ENCODE measurements at regions not wholly inside any gene's neighbourhood (a gene's known extent, or its start where the extent isn't known, plus 50 kb on each side); places are given as distances from the start of the nearest gene placed in this dataset.

DNA sequence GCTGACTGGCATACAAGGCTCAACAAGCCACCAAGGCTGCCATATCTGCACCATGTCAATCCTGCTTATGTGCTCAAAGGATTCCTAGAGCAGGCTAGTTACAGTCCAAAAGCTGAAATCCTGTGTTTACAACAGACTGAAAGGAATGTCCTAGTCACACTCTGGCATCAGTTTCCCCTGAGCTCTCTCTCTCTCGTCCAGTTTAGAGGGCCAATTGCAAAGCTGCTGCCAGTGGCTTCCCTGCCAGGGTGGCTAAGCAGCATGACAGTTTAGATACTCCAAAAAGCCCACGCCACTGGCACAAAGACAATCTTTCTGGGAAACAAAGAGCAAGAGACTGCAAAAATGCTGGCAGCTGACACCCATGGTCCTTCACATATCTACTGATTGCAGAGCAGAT lies 392.1 kb downstream of the RPS29 start:
- Histone ChIP-seq H2AK5ac (ENCODE audit: insufficient read length, low read length) (no peak overlapping the region), H4K8ac (replicated peaks; ENCODE audit: insufficient read length, low read depth, low read length) (no peak overlapping the region), H2BK120ac (ENCODE audit: low read depth, low read length, poor library complexity, severe bottlenecking) (no peak overlapping the region), H3K56ac (ENCODE audit: insufficient read length, low read depth, low read length) (no peak overlapping the region), H3K79me1 (ENCODE audit: insufficient read depth, low read depth, low read length, poor library complexity, severe bottlenecking) (no peaks in the 10 kb centered on the region), H3K23ac (ENCODE audit: insufficient read length, low read depth, low read length) (no peak overlapping the region), H3T11ph (ENCODE audit: low read length) (no peak overlapping the region), H3K79me2 (ENCODE audit: insufficient read depth, low read length) (no peaks in the 10 kb centered on the region), H3K4me2 (ENCODE audit: insufficient read depth, insufficient read length, low read length) (no peak overlapping the region), H2BK20ac (ENCODE audit: low read depth, low read length, poor library complexity, severe bottlenecking) (no peak overlapping the region), H3K9me3 (ENCODE audit: control insufficient read depth, low read depth, low read length) (no peaks in the 10 kb centered on the region), H3K9ac (ENCODE audit: extremely low read depth, insufficient read length, low read length) (no peak overlapping the region), H3K4me1 (ENCODE audit: insufficient read depth, low read length) (no peaks in the 10 kb centered on the region), H3K14ac (ENCODE audit: insufficient read depth, low read length) (no peak overlapping the region), H3K27me3 (ENCODE audit: insufficient read depth, low read length) (no peaks in the 10 kb centered on the region), H4K20me1 (ENCODE audit: control insufficient read depth, insufficient read depth, insufficient read length) (no peaks in the 10 kb centered on the region), H3K27ac (ENCODE audit: insufficient read length, low read depth, low read length) (no peak overlapping the region), H3K18ac (ENCODE audit: insufficient read length, low read depth, low read length) (no peak overlapping the region), H2BK5ac (ENCODE audit: insufficient read length, low read length) (no peak overlapping the region), H2AFZ (ENCODE audit: low read length) (no peak overlapping the region), H2BK15ac (ENCODE audit: low read depth, low read length) (no peak overlapping the region), H2BK12ac (ENCODE audit: insufficient read length, low read depth, low read length) (no peak overlapping the region), H3K4ac (ENCODE audit: low read depth, low read length) (no peak overlapping the region), H3K23me2 (ENCODE audit: insufficient read length, low read depth, low read length, poor library complexity, severe bottlenecking) (no peaks in the 10 kb centered on the region), H4K91ac (ENCODE audit: insufficient read length, low read depth, low read length) (no peak overlapping the region), H4K5ac (ENCODE audit: insufficient read length, low read depth, low read length) (no peak overlapping the region)
- Mint-ChIP-seq H3K27me3 (ENCODE audit: low read depth) (no peaks in the 10 kb centered on the region), H3K27ac (0 out of 7 replicates have a peak overlapping the region, but pooled peaks of 1 of the 3 experiments have one; percentile 37), H3K4me1 (peaks cover 4 to 6% of the 10 kb centered on the region in 2 experiments), H3K9me3 (no peaks in the 10 kb centered on the region), H3K4me3 (no peak overlapping the region), H3K36me3 (ENCODE audit: insufficient read depth in 1 of 3, low read depth in 3 of 3) (no peaks in the 10 kb centered on the region)
- WGBS (ENCODE audit: extremely low coverage, insufficient read length, low lambda C conversion rate), result no CpG with 5 or more reads among the region's 2 CpGs
- TF ChIP-seq, protein P1, sequence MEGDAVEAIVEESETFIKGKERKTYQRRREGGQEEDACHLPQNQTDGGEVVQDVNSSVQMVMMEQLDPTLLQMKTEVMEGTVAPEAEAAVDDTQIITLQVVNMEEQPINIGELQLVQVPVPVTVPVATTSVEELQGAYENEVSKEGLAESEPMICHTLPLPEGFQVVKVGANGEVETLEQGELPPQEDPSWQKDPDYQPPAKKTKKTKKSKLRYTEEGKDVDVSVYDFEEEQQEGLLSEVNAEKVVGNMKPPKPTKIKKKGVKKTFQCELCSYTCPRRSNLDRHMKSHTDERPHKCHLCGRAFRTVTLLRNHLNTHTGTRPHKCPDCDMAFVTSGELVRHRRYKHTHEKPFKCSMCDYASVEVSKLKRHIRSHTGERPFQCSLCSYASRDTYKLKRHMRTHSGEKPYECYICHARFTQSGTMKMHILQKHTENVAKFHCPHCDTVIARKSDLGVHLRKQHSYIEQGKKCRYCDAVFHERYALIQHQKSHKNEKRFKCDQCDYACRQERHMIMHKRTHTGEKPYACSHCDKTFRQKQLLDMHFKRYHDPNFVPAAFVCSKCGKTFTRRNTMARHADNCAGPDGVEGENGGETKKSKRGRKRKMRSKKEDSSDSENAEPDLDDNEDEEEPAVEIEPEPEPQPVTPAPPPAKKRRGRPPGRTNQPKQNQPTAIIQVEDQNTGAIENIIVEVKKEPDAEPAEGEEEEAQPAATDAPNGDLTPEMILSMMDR (conservative IDR thresholded peaks at IDR 0.05), result no peak
- no peak for DNase-seq

Data from H9 (cell line).